Neural cell (in vitro differentiated cells): ENCODE measurements at regions not wholly inside any gene's neighbourhood (a gene's known extent, or its start where the extent isn't known, plus 50 kb on each side); places are given as distances from the start of the nearest gene placed in this dataset.

Experiments
- H2AFZ ChIP-seq: fragments of 200-600, 300-800 bp; sonication (generic), shearing (Covaris generic); 2 replicates; pipeline ENCODE4 v1.6.0; 2014; ENCODE audit warnings: low read depth, mild to moderate bottlenecking, antibody characterized with exemption, low read length, moderate library complexity
- H3F3A ChIP-seq: fragments of 200-600 bp; shearing (Covaris generic); 2 replicates; pipeline ENCODE4 v1.6.1; 2016; ENCODE audit warnings: mild to moderate bottlenecking, moderate library complexity, mixed read lengths, antibody characterized with exemption, low read length; ENCODE audit not compliant: insufficient read depth, poor library complexity, severe bottlenecking
- H3K27ac ChIP-seq: fragments of 200-600, 300-800 bp; sonication (generic), shearing (Covaris generic); 2 replicates; pipeline ENCODE4 v1.5.1; 2014; ENCODE audit warnings: mild to moderate bottlenecking, low read length, moderate library complexity
- H3K27me3 ChIP-seq: fragments of 300-800, 200-600 bp; sonication (generic), shearing (Covaris generic); 2 replicates; pipeline ENCODE4 v1.6.0; 2014; ENCODE audit warnings: mild to moderate bottlenecking, low read depth, low read length, moderate library complexity; ENCODE audit not compliant: insufficient read depth
- H3K36me3 ChIP-seq: fragments of 300-800, 200-600 bp; sonication (generic), shearing (Covaris generic); 2 replicates; pipeline ENCODE4 v1.5.1; 2014; ENCODE audit warnings: mild to moderate bottlenecking, antibody characterized with exemption, low read length, moderate library complexity; ENCODE audit not compliant: insufficient read depth
- H3K4me2 ChIP-seq: fragments of 300-800, 200-600 bp; sonication (generic), shearing (Covaris generic); 2 replicates; pipeline ENCODE4 v1.6.0; 2014; ENCODE audit warnings: mild to moderate bottlenecking, low read length
- H3K4me3 ChIP-seq: fragments of 300-800, 200-600 bp; sonication (generic), shearing (Covaris generic); 2 replicates; pipeline ENCODE4 v1.5.1; 2014; ENCODE audit warnings: mild to moderate bottlenecking, low read length, moderate library complexity
- H3K79me2 ChIP-seq: fragments of 200-600 bp; shearing (Covaris generic); replicated peaks from 2 replicates; pipeline ENCODE4 v1.6.0; 2014; ENCODE audit warnings: mild to moderate bottlenecking, low read length, moderate library complexity; ENCODE audit not compliant: insufficient read depth
- H3K9ac ChIP-seq: fragments of 300-800, 200-600 bp; sonication (generic), shearing (Covaris generic); 2 replicates; pipeline ENCODE4 v1.6.1; 2016; ENCODE audit warnings: mild to moderate bottlenecking, low read length, mixed read lengths
- H3K9me2 ChIP-seq: fragments of 200-600 bp; shearing (Covaris generic); 2 replicates; pipeline ENCODE4 v1.6.1; 2016; ENCODE audit warnings: mild to moderate bottlenecking, low read length, mixed read lengths; ENCODE audit not compliant: insufficient read depth
- H3K9me3 ChIP-seq: fragments of 200-600, 300-800 bp; sonication (generic), shearing (Covaris generic); 2 replicates; pipeline ENCODE4 v1.6.1; 2016; ENCODE audit warnings: mild to moderate bottlenecking, mixed run types, low read length, moderate library complexity, mixed read lengths
- H4K20me1 ChIP-seq: fragments of 200-600 bp; shearing (Covaris generic); 2 replicates; pipeline ENCODE4 v1.6.1; 2016; ENCODE audit warnings: mild to moderate bottlenecking, mixed run types; ENCODE audit not compliant: insufficient read depth
- CTCF ChIP-seq: fragments of 450-650 bp; IDR thresholded peaks from 2 replicates; pipeline ENCODE4 v1.5.1; 2014; ENCODE audit warnings: antibody characterized with exemption, mild to moderate bottlenecking, moderate library complexity; ENCODE audit not compliant: poor library complexity, severe bottlenecking
- EP300 ChIP-seq: fragments of 450-650 bp; conservative IDR thresholded peaks from 2 replicates; pipeline ENCODE4 v1.6.1; 2014; ENCODE audit warnings: antibody characterized with exemption, mild to moderate bottlenecking, moderate library complexity; ENCODE audit not compliant: poor library complexity, severe bottlenecking
- EZH2 ChIP-seq: fragments of 200-600, 300-800 bp; shearing (Covaris generic), sonication (generic); IDR thresholded peaks from 2 replicates; pipeline ENCODE4 v1.6.1; 2014; ENCODE audit warnings: antibody characterized with exemption, low read length, borderline replicate concordance, mild to moderate bottlenecking; ENCODE audit not compliant: insufficient read depth, poor library complexity, severe bottlenecking
- MXI1 ChIP-seq: fragments of 450-650 bp; conservative IDR thresholded peaks from 2 replicates; pipeline ENCODE4 v1.6.1; 2014; ENCODE audit warnings: antibody characterized with exemption, mild to moderate bottlenecking; ENCODE audit not compliant: poor library complexity, severe bottlenecking
- POLR2AphosphoS5 ChIP-seq: IDR thresholded peaks from 2 replicates; pipeline ENCODE4 v1.6.1; 2012
- RAD21 ChIP-seq: fragments of 450-650 bp; conservative IDR thresholded peaks from 2 replicates; pipeline ENCODE4 v1.6.1; 2014; ENCODE audit warnings: antibody characterized with exemption, mild to moderate bottlenecking, moderate library complexity
- REST ChIP-seq: IDR thresholded peaks from 2 replicates; pipeline ENCODE4 v1.6.1; 2012; ENCODE audit warnings: borderline replicate concordance
- SMC3 ChIP-seq: fragments of 450-650 bp; conservative IDR thresholded peaks from 2 replicates; pipeline ENCODE4 v1.6.1; 2014; ENCODE audit warnings: antibody characterized with exemption, mild to moderate bottlenecking, moderate library complexity; ENCODE audit not compliant: poor library complexity
- TAF1 ChIP-seq: IDR thresholded peaks from 2 replicates; pipeline ENCODE4 v1.6.1; 2012; ENCODE audit warnings: low read depth

GRCh38 chr7:36036590-36036989 is 116.5 kb upstream of the EEPD1 start:
- H3K36me3 ChIP-seq = no peaks in the 10 kb centered on the region
- H4K20me1 ChIP-seq = no peaks in the 10 kb centered on the region
- H3K27ac ChIP-seq = no peak overlapping the region
- H3K9me3 ChIP-seq = no peaks in the 10 kb centered on the region
- no peaks in the 10 kb centered on the region for H3K79me2 ChIP-seq
- no peaks in the 10 kb centered on the region for H3K9me2 ChIP-seq
- H3K27me3 ChIP-seq = no peaks in the 10 kb centered on the region
- no peak overlapping the region for H3K9ac ChIP-seq
- no peak overlapping the region for H3K4me2 ChIP-seq
- no peaks in the 10 kb centered on the region for H3F3A ChIP-seq
- H2AFZ ChIP-seq = no peak overlapping the region
- no peak overlapping the region for H3K4me3 ChIP-seq
- no peak for TF ChIP-seq TAF1
- TF ChIP-seq CTCF = no peak
- TF ChIP-seq REST = no peak
- no peak for TF ChIP-seq EP300
- no peak for TF ChIP-seq EZH2
- no peak for TF ChIP-seq POLR2AphosphoS5
- TF ChIP-seq SMC3 = no peak
- TF ChIP-seq MXI1 = no peak
- TF ChIP-seq RAD21 = no peak

GRCh38 chr7:36037121-36037662 is 115.9 kb upstream of the EEPD1 start:
- no peak overlapping the region for H3K4me3 ChIP-seq

More at GRCh38 chr7:36037121-36037662, 115.9 kb upstream of the EEPD1 start:
- Histone ChIP-seq H3K9me2 (no peaks in the 10 kb centered on the region), H3K36me3 (no peaks in the 10 kb centered on the region), H3K27ac (peak overlapping the region; percentile 20), H3K79me2 (no peaks in the 10 kb centered on the region), H2AFZ (no peak overlapping the region), H3F3A (no peaks in the 10 kb centered on the region), H3K4me2 (no peak overlapping the region), H3K27me3 (no peaks in the 10 kb centered on the region), H4K20me1 (no peaks in the 10 kb centered on the region), H3K9ac (no peak overlapping the region), H3K9me3 (no peaks in the 10 kb centered on the region)
- TF ChIP-seq SMC3 (no peak), EZH2 (no peak), POLR2AphosphoS5 (no peak), TAF1 (no peak), EP300 (peak; percentile 47), REST (peak; percentile 37), RAD21 (no peak), CTCF (no peak), MXI1 (no peak)
